ENCODE measurements at regions not wholly inside any gene's neighbourhood (a gene's known extent, or its start where the extent isn't known, plus 50 kb on each side); places are given as distances from the start of the nearest gene placed in this dataset.

DNA sequence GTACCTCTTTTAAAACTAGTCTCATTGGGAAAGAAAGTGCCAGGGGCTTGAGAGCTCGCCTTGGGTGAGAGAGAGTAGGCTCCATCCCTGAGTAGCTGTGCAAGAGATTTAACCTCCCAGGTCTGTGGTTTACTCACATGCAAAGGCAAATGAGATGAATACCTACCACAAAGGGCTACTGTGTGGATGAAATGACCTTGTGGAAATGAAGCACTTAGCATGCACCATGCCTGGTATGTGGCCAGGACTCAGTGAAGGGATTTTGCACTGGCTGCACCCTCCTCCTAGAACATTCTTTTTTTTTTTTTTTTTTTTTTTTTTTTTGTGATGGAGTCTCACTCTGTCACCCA lies 120.3 kb downstream of the PROX1 start:
- TF ChIP-seq, protein P1, sequence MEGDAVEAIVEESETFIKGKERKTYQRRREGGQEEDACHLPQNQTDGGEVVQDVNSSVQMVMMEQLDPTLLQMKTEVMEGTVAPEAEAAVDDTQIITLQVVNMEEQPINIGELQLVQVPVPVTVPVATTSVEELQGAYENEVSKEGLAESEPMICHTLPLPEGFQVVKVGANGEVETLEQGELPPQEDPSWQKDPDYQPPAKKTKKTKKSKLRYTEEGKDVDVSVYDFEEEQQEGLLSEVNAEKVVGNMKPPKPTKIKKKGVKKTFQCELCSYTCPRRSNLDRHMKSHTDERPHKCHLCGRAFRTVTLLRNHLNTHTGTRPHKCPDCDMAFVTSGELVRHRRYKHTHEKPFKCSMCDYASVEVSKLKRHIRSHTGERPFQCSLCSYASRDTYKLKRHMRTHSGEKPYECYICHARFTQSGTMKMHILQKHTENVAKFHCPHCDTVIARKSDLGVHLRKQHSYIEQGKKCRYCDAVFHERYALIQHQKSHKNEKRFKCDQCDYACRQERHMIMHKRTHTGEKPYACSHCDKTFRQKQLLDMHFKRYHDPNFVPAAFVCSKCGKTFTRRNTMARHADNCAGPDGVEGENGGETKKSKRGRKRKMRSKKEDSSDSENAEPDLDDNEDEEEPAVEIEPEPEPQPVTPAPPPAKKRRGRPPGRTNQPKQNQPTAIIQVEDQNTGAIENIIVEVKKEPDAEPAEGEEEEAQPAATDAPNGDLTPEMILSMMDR (conservative IDR thresholded peaks at IDR 0.05; ENCODE audit: low read length) = no peak
- DNase-seq (ENCODE audit: low read depth) = no peak

DNA sequence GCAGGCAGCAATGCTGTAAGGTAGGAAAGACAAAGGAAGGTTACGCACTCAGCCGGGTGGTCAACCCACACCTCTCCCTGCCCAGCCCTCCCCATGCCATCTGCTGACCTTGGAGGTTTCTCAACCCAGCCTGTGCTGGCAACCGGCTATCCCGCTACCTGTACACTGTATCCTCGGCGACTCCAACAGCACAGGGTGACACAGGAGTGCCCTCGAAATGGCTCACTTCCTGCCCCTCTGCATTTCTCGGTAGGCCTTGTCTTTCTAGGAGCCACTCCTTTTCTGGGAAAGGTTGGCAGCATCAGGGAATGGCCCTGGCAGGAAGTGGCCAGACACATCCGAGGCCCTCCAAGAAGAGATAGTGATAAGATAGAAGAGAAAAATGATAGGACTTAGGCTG lies 124.0 kb downstream of the PROX1 start:
- DNase-seq (ENCODE audit: low read depth) = no peak
- TF ChIP-seq, protein P1 (conservative IDR thresholded peaks at IDR 0.05; ENCODE audit: low read length) = no peak
- no peak overlapping the region for H3K4me3 ChIP-seq (ENCODE audit: low read length)

More for the DNA sequence above, 120.3 kb downstream of the PROX1 start:
- no peak overlapping the region for H3K4me3 ChIP-seq (ENCODE audit: low read length)

- no peak for DNase-seq (ENCODE audit: low read depth)
- TF ChIP-seq, protein P1 (conservative IDR thresholded peaks at IDR 0.05; ENCODE audit: low read length) = no peak
- no peak overlapping the region for H3K4me3 ChIP-seq (ENCODE audit: low read length)
Observed at GRCh38 chr1:214116258-214116657, 128.5 kb downstream of the PROX1 start.

DNA sequence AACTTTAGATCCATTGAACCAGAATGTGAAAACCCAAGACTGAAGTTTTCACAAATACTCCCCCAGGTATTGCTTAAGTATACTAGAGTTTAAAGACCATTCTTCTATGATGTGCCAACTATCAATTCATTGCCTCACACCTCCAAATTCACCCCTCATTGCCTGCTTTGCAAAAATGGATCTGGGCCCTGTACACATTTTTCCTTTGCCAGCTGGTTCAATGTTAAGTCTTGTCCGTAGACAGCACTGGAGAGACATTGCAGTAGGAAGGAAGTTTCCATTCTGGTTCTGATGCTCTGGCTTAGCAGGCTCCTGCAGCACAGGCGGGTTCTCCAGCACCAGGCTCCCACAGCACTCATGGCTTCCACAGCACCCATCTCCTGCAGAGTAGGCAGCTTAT lies 130.0 kb downstream of the PROX1 start:
- TF ChIP-seq, protein P1 (conservative IDR thresholded peaks at IDR 0.05; ENCODE audit: low read length) = no peak
- no peak overlapping the region for H3K4me3 ChIP-seq (ENCODE audit: low read length)
- no peak for DNase-seq (ENCODE audit: low read depth)

GRCh38 chr1:214120191-214120590 lies 132.4 kb downstream of the PROX1 start:
- DNase-seq (ENCODE audit: low read depth) = no peak
- no peak overlapping the region for H3K4me3 ChIP-seq (ENCODE audit: low read length)
- TF ChIP-seq, protein P1 (conservative IDR thresholded peaks at IDR 0.05; ENCODE audit: low read length) = no peak

GRCh38 chr1:214120951-214121350 lies 133.2 kb downstream of the PROX1 start:
- no peak overlapping the region for H3K4me3 ChIP-seq (ENCODE audit: low read length)
- TF ChIP-seq, protein P1 (conservative IDR thresholded peaks at IDR 0.05; ENCODE audit: low read length) = no peak
- DNase-seq (ENCODE audit: low read depth) = no peak

DNA sequence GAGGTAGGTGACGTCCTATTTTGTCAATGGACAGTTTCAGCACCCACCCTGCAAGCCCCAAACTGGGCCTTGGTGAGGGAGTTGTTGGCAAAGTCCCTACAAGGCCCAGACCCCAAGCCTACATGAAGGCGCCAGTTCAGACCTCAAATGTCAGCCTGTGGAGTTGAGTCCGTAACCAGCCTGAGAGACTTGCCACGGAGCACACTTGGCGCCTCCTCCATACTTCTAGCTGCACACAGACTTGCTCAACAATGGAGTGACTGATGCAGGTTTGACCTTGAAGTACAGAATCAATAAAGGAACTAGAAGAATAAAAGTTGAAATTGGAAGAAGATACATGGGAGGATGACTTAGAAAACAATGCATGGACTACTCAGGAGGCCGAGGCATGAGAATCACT lies 134.3 kb downstream of the PROX1 start:
- H3K4me3 ChIP-seq (ENCODE audit: low read length) = no peak overlapping the region
- TF ChIP-seq, protein P1 (conservative IDR thresholded peaks at IDR 0.05; ENCODE audit: low read length) = no peak
- DNase-seq (ENCODE audit: low read depth) = no peak
